Liver (tissue), 3 donors: ENCODE measurements at regions not wholly inside any gene's neighbourhood (a gene's known extent, or its start where the extent isn't known, plus 50 kb on each side); places are given as distances from the start of the nearest gene placed in this dataset.
A peak's percentile ranks its signal among the peaks of the same experiment; 100 is the strongest.

Experiments
- ATF3 ChIP-seq: IDR thresholded peaks from 2 replicates; pipeline ENCODE4 v1.6.1; 2016; ENCODE audit warnings: antibody characterized with exemption
- CTCF ChIP-seq: fragments of 150-350 bp; IDR thresholded peaks from 2 replicates; pipeline ENCODE4 v1.5.1; 2017; ENCODE audit warnings: improper control_type of control experiment, low read depth, low read length; ENCODE audit not compliant: missing input control
- EGR1 ChIP-seq, 2 donors: IDR thresholded peaks; 2 replicates each; pipeline ENCODE4 v1.6.1; 2016 to 2018; ENCODE audit warnings: antibody characterized with exemption in 2 of 2, low read depth in 2 of 2
- REST ChIP-seq: IDR thresholded peaks from 2 replicates; pipeline ENCODE4 v1.6.1; 2016; ENCODE audit warnings: antibody characterized with exemption, mild to moderate bottlenecking
- RXRA ChIP-seq, 2 donors: IDR thresholded peaks; 2 replicates each; pipeline ENCODE4 v1.6.1; 2017 to 2018; ENCODE audit warnings: antibody characterized with exemption in 2 of 2, mild to moderate bottlenecking in 1 of 2
- TAF1 ChIP-seq: conservative IDR thresholded peaks from 2 replicates; pipeline ENCODE4 v1.6.1; 2016; ENCODE audit warnings: antibody characterized with exemption, mild to moderate bottlenecking
- YY1 ChIP-seq: IDR thresholded peaks from 2 replicates; pipeline ENCODE4 v1.6.1; 2016; ENCODE audit warnings: antibody characterized with exemption, mild to moderate bottlenecking
- donor health status: healthy.
- donor health status: healthy.

DNA sequence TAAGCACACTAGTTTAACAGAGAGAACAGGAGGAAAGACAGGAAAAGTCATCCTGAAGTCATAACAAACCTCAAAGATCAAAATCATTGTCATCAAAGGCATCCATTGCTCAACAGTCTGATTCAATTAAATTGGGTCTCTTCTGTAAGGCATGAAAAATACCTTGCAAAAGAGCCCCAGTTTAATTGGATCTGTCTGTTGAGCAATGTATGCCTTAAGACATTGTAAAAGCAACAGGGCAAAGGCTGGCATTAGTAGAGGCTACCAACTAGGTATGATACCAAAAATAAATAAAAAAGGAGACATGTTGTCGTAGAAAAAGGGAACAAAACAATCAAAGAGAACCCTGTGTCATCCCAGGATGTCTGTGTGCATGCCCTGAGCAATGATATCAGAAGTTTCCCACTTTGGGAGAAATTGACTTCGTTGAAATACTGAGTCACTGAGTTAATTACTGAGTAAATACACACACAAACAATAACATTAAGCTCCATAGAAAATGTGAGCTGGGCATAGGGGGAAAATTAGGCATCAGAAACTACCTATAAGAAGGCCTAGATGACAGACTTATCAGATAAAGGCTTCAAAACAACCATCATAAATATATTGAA is 1013.8 kb upstream of the CITED2 start:
- TF ChIP-seq ATF3 (no peak), CTCF (no peak), TAF1 (no peak), RXRA (IDR thresholded peaks at IDR 0.05) (no peak), REST (no peak), EGR1 (IDR thresholded peaks at IDR 0.05; ENCODE audit: low read depth in 2 of 2) (no peak), YY1 (peak; percentile 8)
